Ishikawa (cell line): ENCODE measurements at regions not wholly inside any gene's neighbourhood (a gene's known extent, or its start where the extent isn't known, plus 50 kb on each side); places are given as distances from the start of the nearest gene placed in this dataset.

ENCODE experiments used
- CEBPB ChIP-seq: IDR thresholded peaks from 2 replicates; pipeline ENCODE4 v1.6.1; 2012
- CREB1 ChIP-seq: IDR thresholded peaks from 2 replicates; pipeline ENCODE4 v1.6.1; 2012; ENCODE audit warnings: low read depth
- EGR1 ChIP-seq: IDR thresholded peaks from 2 replicates; pipeline ENCODE4 v1.6.1; 2012
- EP300 ChIP-seq: IDR thresholded peaks from 2 replicates; pipeline ENCODE4 v1.6.1; 2012; ENCODE audit warnings: borderline replicate concordance
- FOXM1 ChIP-seq: IDR thresholded peaks from 2 replicates; pipeline ENCODE4 v1.6.1; 2012; ENCODE audit warnings: low read depth, borderline replicate concordance
- NFIC ChIP-seq: IDR thresholded peaks from 2 replicates; pipeline ENCODE4 v1.6.1; 2012
- RAD21 ChIP-seq: IDR thresholded peaks from 2 replicates; pipeline ENCODE4 v1.6.1; 2012; ENCODE audit warnings: low read depth
- TAF1 ChIP-seq: IDR thresholded peaks from 2 replicates; pipeline ENCODE4 v1.6.1; 2012; ENCODE audit warnings: low read depth, mild to moderate bottlenecking
- TCF12 ChIP-seq: IDR thresholded peaks from 2 replicates; pipeline ENCODE4 v1.6.1; 2012; ENCODE audit warnings: low read depth
- TEAD4 ChIP-seq: IDR thresholded peaks from 2 replicates; pipeline ENCODE4 v1.6.1; 2012
- USF1 ChIP-seq: IDR thresholded peaks from 2 replicates; pipeline ENCODE4 v1.6.1; 2012
- YY1 ChIP-seq: IDR thresholded peaks from 2 replicates; pipeline ENCODE4 v1.6.1; 2012; ENCODE audit warnings: low read depth
- ZBTB7A ChIP-seq: IDR thresholded peaks from 2 replicates; pipeline ENCODE4 v1.6.1; 2012; ENCODE audit warnings: low read depth
- TF ChIP-seq, protein P1 (sequence below): IDR thresholded peaks from 2 replicates; pipeline ENCODE4 v1.6.1; 2012; ENCODE audit warnings: low read depth, mild to moderate bottlenecking
- TF ChIP-seq, protein P2 (sequence below): IDR thresholded peaks from 2 replicates; pipeline ENCODE4 v1.6.1; 2012

GRCh38 chr12:63045020-63045860, 105.8 kb downstream of the AVPR1A start:
- TF ChIP-seq, protein P1, sequence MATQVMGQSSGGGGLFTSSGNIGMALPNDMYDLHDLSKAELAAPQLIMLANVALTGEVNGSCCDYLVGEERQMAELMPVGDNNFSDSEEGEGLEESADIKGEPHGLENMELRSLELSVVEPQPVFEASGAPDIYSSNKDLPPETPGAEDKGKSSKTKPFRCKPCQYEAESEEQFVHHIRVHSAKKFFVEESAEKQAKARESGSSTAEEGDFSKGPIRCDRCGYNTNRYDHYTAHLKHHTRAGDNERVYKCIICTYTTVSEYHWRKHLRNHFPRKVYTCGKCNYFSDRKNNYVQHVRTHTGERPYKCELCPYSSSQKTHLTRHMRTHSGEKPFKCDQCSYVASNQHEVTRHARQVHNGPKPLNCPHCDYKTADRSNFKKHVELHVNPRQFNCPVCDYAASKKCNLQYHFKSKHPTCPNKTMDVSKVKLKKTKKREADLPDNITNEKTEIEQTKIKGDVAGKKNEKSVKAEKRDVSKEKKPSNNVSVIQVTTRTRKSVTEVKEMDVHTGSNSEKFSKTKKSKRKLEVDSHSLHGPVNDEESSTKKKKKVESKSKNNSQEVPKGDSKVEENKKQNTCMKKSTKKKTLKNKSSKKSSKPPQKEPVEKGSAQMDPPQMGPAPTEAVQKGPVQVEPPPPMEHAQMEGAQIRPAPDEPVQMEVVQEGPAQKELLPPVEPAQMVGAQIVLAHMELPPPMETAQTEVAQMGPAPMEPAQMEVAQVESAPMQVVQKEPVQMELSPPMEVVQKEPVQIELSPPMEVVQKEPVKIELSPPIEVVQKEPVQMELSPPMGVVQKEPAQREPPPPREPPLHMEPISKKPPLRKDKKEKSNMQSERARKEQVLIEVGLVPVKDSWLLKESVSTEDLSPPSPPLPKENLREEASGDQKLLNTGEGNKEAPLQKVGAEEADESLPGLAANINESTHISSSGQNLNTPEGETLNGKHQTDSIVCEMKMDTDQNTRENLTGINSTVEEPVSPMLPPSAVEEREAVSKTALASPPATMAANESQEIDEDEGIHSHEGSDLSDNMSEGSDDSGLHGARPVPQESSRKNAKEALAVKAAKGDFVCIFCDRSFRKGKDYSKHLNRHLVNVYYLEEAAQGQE, result no peak
- TF ChIP-seq TEAD4 (no peak), FOXM1 (no peak), RAD21 (no peak), TCF12 (no peak), NFIC (no peak), USF1 (no peak), TAF1 (no peak), ZBTB7A (no peak), EGR1 (no peak), CREB1 (no peak), CEBPB (no peak)
- TF ChIP-seq, protein P2, sequence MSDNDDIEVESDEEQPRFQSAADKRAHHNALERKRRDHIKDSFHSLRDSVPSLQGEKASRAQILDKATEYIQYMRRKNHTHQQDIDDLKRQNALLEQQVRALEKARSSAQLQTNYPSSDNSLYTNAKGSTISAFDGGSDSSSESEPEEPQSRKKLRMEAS, result no peak

- no peak for TF ChIP-seq CEBPB
- TF ChIP-seq EGR1, result no peak
- no peak for TF ChIP-seq YY1
- no peak for TF ChIP-seq TEAD4
- no peak for TF ChIP-seq FOXM1
- no peak for TF ChIP-seq RAD21
- no peak for TF ChIP-seq USF1
- no peak for TF ChIP-seq EP300
- no peak for TF ChIP-seq ZBTB7A
- TF ChIP-seq TCF12, result no peak
Measured at GRCh38 chr12:63042646-63043045, 107.7 kb upstream of the PPM1H start.

- TF ChIP-seq, protein P2, result no peak
- TF ChIP-seq NFIC (no peak), TAF1 (no peak), TEAD4 (no peak), USF1 (no peak), EGR1 (no peak)
Measured at GRCh38 chr12:63041601-63042000, 106.7 kb upstream of the PPM1H start.

DNA sequence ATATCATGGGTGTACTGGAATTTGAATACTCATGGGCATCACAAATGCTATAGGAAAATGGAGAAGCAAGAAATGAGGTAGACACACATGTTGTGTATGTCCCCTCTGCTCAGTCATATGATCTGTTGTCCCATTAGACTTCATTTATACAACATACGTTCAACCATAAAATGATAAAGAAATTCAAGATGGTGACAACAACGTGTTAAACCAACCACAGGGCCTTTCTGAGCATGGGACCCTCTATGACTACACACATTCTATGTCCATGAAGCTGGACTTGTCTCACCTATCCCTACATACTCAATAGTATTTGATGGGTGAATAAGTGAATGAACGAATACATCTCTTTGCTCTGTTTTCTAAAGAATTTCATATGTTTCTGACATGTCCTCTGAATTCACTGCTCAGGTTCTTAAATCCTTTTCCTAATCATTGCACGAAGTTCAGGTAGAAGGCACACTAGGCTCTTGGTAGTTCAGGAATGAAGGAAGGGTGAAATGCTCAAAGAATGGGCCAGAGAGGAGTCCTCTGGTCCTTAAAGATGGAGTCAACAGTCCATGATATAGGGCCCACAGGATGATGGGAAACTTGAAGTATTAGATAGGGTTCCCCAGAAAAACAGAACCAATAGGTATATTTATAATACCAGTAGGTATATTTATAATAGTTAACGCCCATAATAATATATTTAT, 105.7 kb upstream of the PPM1H start:
- TF ChIP-seq EP300, result no peak
- no peak for TF ChIP-seq YY1
- TF ChIP-seq CEBPB, result no peak
- TF ChIP-seq FOXM1, result no peak
- TF ChIP-seq, protein P2, result no peak
- TF ChIP-seq RAD21, result no peak
- no peak for TF ChIP-seq TEAD4

- TF ChIP-seq TEAD4 (no peak), YY1 (no peak), ZBTB7A (no peak), TAF1 (no peak), FOXM1 (no peak)
- TF ChIP-seq, protein P2, result no peak
Measured at GRCh38 chr12:63038713-63039100, 103.8 kb upstream of the PPM1H start.

DNA sequence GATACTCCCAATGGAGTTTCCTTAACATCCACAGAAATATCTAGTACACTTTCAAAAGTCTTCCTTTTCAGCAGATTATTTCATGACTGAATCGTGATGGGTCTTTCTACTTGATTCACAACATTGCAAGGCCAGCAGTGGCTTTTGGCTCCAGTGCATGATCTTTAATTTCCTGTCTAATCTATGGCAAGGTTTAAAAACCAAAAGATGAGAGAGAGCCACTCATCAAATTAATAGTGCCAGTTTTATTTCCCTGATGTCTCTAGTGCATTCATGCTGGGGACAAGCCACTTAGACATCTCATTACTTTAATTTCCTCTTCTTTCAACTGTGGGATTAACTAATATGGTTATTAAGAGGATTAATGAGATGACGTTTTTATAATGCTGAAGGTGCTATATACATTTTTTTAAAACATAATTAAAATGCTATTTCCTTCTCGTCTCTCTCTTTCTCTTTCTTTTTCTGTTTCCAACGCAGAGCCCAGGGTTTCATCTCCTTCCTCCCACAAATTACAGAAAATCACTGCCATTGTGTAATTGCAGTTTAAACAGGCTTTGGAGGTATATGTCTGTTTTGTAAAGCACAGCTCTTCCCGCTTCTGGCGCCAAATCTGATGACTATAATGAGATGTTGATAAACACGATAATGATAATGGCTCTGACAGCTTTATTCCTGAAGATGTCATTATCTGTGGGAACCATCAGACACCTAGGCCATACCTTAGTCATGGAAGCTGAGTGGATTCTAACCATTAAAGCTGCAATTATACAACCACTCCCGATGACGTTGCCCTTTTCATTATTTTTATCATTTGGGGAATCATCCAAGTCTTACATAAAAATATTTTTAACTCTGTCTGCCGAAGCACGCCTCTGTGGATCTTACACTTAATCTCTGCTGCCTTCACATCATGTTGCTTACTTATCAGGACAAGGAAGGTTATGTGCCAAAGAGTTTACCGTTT, 103.1 kb upstream of the PPM1H start:
- TF ChIP-seq, protein P1, result no peak
- TF ChIP-seq, protein P2, result no peak
- TF ChIP-seq ZBTB7A (no peak), FOXM1 (no peak), CEBPB (no peak), YY1 (no peak), RAD21 (no peak), CREB1 (no peak)
